Glomerular endothelial cell (primary cell): ENCODE measurements at regions not wholly inside any gene's neighbourhood (a gene's known extent, or its start where the extent isn't known, plus 50 kb on each side); places are given as distances from the start of the nearest gene placed in this dataset.
"Not testable (repeated sequence)": the region's sequence is repeated elsewhere in the genome, so short reads cannot be mapped to it uniquely, and the experiment has no call there.

Experiments
- DNase-seq: peaks from one replicate; pipeline ENCODE4 v3.0.0-alpha.2; 2011; ENCODE audit warnings: low read depth, low spot score; ENCODE audit errors: extremely low read depth

GRCh38 chr12:38157933-38158401 is 158.6 kb upstream of the ALG10B start:
- no peak for DNase-seq

- DNase-seq: no peak
Measured at GRCh38 chr12:38158428-38159091, 158.0 kb upstream of the ALG10B start.

- DNase-seq: no peak
Measured at GRCh38 chr12:38159092-38159551, 157.5 kb upstream of the ALG10B start.

DNA sequence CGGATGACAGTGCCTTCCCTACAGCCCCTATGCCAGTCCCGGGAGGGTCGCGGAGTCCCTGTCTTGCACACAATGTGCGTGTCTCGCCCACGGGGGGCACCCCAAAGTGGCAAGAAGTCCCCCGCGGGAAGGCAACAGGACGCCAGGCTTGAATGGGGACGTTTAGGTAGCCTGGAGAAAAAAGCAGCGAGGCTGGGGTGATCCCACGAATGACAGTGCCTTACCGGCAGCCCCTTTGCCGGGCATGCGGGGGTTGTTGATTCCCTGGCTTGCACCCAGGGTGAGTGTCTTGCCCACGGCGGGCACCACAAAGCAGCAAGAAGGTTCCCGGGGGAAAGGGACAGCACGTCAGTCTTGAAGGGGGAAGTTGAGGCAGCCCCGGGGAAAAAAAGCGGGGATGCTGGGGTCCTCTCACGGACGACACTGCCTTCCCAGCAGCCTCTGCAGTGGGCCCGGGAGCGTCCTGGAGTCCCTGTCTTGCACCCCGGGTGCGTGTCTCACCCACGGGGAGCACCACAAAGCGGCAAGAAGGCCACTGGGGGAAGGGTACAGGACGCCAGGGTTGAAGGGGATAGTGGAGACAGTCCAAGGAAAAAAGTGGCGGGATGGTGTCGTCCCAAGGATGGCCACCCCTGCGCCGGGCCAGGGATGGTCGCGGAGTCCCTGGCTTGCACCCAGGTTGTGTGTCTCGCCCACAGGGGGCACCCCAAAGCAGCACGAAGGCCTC is 156.8 kb upstream of the ALG10B start:
- no peak for DNase-seq

DNA sequence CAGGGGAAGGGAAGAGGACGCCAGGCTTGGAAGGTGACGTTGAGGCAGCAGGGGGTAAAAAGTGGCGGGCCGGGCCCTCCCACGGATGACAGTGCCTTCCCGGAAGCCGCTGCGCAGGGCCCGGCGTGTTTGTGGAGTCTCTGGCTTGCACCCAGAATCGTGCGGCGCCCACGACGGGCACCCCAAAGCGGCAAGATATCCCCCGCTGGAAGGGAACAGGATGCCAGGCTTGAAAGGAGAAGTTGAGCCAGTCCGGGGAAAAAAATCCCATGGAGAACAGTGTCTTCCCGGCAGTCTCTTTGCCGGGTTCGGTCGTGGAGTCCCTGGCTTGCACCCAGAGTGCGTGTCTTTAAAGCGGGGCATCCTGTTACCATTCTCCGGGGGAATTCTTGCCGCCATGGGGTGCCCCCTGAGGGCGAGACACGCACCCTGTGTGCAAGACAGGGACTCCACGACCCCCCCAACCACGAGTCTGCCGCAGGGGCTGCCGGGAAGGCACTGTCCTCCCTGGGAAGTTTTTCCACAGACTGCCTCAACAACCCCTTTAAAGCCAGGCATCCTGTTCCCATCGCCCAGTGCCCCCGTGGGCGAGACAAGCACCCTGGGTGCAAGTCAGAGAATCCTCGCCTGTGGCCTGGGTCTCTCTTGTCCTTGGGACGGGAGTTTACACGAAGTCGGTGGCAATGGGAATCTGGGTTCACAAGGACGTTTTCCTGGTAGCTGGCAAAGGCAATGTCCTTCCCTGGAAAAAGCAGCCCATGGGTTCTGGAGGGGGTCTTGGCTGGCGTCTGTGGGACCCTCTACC is 156.1 kb upstream of the ALG10B start:
- DNase-seq: no peak

- DNase-seq: no peak
Measured at GRCh38 chr12:38161123-38162000, 155.2 kb upstream of the ALG10B start.

DNA sequence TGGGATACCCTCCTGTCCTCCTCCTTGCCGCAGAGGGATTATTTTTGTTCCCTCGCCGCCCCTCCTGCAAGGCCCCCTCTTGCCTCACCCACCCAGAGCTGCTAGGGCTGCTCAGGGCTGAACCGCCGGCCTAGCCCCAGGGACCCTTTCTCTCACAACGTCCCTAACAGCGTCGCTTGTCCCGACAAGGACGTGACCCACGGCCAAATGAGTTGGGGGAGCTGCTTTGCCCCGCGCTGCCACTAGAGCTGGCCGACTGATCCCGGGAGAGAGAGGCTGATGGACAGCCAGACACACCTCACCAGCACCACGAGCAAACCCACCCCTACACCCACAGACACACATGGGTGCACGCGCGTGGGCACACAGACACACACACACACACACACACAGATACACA is 154.6 kb upstream of the ALG10B start:
- DNase-seq: no peak

GRCh38 chr12:38162708-38163441 is 153.7 kb upstream of the ALG10B start:
- no peak for DNase-seq

DNA sequence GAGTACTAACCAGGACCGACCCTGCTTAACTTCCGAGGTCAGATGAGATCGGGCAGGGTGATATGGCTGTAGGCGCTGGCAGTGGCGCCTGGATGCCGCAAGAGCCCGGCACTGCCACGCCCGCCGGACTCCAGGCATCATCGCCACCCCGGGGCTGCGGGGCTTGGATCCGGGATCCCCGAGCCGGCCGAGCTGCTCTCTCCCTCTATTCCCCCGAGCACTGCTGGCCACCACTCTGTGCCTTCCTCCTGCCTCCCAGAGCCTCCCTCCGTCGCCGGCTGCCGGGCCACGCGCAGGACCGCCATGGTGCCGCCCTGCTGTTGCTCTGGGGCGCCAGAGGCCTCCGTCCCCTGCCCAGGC is 153.2 kb upstream of the ALG10B start:
- DNase-seq: no peak

DNA sequence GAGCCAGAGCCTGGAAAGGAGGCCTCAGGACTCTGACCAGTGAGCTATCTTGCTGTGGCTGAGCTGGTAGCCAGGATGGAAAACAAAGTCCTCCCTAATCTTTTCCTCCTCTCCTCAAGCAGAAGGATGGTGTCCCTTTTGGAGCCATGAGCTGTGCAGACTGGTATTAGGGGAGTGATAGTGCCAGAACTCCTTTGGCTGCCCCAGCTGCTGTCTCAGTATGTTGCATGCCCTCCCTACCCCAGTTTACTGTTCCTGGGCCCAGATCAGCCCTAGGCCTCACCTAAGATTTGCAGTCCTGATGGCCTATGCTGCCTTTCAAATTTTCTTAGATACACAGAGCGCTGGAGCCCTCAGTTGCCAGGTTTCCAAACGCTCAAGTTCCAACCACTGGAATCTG is 150.3 kb upstream of the ALG10B start:
- DNase-seq: no peak

- DNase-seq: no peak
Measured at GRCh38 chr12:38175538-38175937, 141.0 kb upstream of the ALG10B start.

GRCh38 chr12:38183617-38184016 is 133.0 kb upstream of the ALG10B start:
- DNase-seq: not testable (repeated sequence)

DNA sequence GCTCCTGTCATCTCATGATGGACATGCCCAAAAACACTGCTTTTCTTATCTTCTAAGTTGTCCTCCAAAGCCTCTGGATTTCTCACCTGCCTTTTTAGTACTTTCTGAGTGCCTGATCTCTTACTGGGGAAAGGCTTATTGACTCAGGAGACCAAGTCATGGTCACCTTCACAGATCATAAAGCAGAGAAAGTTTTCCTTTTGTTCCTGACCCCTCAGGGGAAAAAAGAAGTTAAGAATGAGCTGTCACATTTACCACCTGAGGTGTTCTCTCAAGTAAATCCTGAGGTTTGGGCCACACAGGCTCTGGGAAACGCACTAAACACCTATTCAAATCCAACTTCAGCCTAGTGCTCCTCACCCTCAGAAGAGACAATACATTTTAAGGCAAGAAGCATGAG is 119.3 kb upstream of the ALG10B start:
- DNase-seq: not testable (repeated sequence)

- DNase-seq: no peak
Measured at GRCh38 chr12:38201461-38202276, 114.9 kb upstream of the ALG10B start.

DNA sequence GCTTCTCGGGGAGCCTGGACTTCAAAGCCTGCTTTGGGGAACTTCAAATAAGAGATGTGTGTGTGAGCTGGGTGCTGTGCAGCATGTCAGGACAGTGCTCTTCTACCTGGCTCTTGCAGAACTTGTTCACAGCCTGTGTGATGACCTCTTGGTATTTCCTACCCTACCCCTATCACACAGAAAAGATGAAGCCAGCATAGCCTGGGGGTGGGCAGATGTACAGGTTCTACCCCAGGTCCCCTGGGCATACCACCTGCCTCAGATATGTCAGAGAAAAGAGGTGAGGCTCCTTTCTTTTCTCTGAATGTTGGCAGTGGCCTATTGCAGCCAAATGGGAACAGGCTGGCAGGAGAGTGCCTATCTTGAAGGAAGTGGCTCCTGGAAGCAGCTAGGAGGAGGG is 111.7 kb upstream of the ALG10B start:
- no peak for DNase-seq

GRCh38 chr12:38222011-38222410 is 94.6 kb upstream of the ALG10B start:
- DNase-seq: no peak

DNA sequence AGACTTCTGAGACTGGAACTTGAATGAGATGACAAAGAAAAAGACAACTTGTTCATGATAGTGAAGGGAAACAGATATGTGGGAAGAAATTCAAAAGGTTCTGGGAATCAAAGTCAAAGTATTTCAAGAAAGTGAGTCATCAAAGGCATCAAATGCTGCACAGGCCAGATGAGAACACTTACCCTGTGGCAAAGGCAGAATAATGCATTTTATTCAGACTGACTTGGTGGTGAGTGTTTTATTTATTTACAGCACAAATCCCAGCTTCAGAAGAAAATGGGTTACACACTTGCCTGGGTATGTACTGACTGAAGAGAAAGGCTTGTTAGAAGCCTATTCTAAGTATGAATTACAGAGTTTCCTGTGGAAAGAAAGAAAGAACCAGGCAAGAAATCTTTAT is 78.2 kb upstream of the ALG10B start:
- not testable (repeated sequence) for DNase-seq

DNA sequence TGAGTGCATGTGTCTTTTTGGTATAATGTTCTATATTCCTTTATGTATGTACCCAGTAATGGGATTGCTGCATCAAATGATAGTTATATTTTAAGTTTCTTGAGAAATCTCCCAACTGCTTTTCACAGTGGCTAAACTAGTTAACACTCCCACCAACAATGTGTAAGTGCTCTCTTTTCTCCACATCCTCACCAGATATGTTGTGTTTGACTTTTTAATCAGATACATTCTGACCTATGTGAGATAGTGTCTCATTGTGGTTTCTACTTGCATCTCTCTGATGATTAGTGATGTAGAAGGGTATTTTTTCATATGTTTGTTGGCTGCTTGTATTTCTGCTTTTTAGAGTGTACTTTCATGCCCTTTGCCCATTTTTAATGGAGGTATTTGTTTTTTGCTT is 62.8 kb upstream of the ALG10B start:
- DNase-seq: no peak

GRCh38 chr12:38258411-38258810 is 58.2 kb upstream of the ALG10B start:
- no peak for DNase-seq
